ENCODE measurements at regions not wholly inside any gene's neighbourhood (a gene's known extent, or its start where the extent isn't known, plus 50 kb on each side); places are given as distances from the start of the nearest gene placed in this dataset.

GRCh38 chr4:11097725-11098124 is 331.0 kb downstream of the HS3ST1 start:
- TF ChIP-seq CTCF (conservative IDR thresholded peaks at IDR 0.05) = no peak
- no peak for TF ChIP-seq ZFX (IDR thresholded peaks at IDR 0.05)
